ENCODE measurements at regions not wholly inside any gene's neighbourhood (a gene's known extent, or its start where the extent isn't known, plus 50 kb on each side); places are given as distances from the start of the nearest gene placed in this dataset.

GRCh38 chr4:38230121-38230801 is 270.1 kb downstream of the PTTG2 start:
- DNase-seq (ENCODE audit: low read depth in 2 of 2), result no peak

DNA sequence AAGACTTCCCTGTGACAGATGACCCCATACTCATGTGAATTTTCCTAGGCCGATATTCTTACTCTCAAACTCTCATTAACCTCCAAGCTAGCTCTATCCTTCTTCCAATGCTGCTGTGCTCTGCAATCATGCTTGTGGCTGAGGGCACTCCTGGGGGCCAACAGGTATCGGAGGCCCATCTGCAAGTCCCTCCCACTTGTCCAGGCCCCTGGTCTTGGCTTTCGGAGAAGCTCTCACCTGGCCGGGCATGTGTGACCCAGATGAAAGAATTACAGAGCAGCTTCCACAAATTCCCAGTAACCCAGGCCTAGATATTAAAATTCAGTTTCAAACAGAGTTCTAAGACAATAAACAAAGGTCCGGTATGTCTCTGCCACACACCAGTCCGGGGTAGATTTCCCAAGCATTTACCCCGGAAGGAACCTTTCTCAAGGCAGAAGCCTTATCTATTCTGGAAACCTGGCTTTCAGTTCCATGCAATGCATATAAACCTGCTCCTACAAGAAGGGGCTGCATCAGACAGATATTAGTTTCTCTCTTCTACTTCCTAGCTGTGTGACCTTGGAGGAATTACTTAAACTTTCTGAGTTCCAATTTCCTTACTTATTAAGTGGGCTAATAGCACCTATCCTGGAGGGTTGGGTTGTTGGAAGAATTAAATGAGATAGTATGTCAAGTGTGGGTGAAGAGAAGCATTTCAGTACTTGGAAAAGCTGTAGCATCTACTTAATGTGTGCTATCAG is 270.8 kb downstream of the PTTG2 start:
- DNase-seq (ENCODE audit: low read depth in 2 of 2), result no peak

DNA sequence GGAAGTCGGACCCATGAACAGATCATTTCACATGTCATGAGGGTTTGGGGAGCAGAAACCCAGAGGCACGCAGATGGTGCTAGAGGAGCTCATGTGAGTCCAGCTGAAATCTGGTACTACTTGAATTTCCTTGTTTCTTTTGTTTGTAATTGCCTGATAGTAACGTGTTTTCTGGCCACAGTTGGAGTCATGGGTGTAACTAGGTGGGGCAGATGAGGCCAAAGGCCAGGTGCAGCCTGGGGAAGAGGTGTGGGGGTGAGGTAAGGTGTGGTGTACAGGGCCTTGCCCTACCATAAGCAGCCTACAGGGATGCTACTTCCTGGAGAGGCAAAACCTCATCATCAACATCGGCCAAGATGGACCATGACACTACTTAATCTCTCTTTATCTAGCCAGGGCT is 271.4 kb downstream of the PTTG2 start:
- no peak for DNase-seq (ENCODE audit: low read depth in 2 of 2)

GRCh38 chr4:38232741-38233140 is 272.5 kb downstream of the PTTG2 start:
- no peak for DNase-seq (ENCODE audit: low read depth in 2 of 2)

DNA sequence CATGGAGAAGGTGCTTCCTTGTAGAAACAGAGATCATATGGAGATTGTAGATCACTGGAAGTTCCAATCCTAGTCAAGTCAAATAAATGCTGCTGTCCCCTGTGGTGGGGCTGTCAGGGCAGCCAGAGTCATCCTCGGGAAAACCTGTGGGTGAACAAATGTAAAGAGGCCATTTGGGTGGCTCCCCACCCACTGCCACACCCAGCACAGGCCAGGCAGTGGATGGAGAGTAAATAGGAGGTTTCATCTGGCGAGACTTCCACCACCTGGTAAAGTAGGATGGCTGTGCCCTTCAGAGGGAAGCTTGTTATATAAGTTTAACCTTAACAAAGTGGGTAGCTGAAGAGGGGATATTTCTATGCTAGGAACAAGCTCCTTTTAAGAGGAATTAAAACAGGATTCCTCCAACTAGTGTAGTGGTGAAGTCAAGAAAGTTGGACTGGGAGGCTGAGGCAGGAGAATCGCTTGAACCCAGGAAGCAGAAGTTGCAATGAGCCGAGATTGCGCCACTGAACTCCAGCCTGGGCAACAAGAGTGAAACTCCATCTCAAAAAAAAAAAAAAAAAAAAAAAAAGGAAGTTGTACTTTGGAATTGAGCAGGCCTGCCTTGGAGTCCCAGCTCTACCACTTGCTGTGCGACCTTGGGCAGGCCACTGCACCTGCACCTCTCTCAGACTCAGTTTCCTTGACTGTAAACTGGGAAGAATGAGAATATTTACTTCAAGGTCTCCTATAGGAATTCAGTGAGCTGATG is 273.7 kb downstream of the PTTG2 start:
- DNase-seq (ENCODE audit: low read depth in 2 of 2), result no peak

GRCh38 chr4:38235354-38235753 is 275.2 kb downstream of the PTTG2 start:
- DNase-seq (ENCODE audit: low read depth in 2 of 2), result no peak

DNA sequence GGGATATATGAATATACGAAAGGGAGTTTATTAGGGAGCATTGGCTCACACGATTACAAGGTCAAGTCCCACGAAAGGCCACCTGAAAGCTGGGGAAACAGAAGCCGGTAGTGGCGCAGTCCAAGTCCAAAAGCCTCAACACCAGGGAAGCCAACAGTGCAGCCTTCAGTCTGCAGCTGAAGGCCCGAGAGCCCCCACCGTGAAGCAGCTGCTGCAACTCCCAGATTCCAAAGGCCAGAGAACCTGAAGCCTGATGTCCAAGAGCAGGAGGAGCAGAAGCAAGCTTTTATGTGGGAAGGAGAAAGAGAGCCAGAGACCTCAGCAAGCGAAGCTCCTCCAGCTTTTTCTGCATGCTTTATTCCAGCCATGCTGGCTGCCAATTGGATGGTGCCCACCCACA is 275.8 kb downstream of the PTTG2 start:
- DNase-seq (ENCODE audit: low read depth in 2 of 2), result no peak

DNA sequence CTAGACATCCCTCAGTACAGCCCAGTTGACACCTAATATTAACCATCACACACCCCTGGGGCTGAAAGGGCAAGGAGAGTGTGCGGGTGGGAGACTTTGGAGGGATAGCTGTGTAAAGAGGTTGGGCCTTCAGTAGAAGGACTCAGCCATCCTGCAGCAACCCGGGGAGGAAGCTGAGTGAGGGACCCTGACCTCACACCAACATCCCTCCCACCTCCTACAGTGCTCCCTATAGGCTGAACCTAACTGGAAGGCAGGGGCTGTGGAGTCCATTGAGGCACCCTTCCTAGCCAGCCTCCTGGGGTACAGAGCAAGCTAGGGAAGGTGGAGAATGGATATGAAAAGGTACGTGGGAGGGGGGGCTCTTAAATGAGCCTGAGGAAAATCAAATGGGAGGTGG is 276.3 kb downstream of the PTTG2 start:
- DNase-seq (ENCODE audit: low read depth in 2 of 2), result no peak

DNA sequence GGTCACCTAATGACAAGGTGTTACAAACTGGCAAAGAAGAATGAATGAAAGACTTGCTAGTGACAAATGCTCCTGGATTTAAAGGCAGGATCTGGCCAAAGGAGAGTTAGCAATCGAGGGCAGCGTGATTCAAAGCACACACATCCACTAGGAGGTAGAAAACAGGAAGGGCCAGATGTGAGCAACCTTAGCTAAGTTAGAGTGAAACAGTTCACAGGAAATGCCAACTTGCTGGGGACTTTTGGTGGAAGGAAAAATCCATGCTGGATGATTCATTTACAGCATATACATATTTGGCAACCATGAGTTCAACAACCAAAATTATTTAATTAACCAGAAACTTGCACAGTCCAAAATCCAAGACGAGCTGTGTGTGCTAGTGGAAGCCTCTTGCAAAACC is 276.9 kb downstream of the PTTG2 start:
- no peak for DNase-seq (ENCODE audit: low read depth in 2 of 2)

GRCh38 chr4:38241541-38241940 is 281.3 kb downstream of the PTTG2 start:
- DNase-seq (ENCODE audit: low read depth in 2 of 2), result no peak

DNA sequence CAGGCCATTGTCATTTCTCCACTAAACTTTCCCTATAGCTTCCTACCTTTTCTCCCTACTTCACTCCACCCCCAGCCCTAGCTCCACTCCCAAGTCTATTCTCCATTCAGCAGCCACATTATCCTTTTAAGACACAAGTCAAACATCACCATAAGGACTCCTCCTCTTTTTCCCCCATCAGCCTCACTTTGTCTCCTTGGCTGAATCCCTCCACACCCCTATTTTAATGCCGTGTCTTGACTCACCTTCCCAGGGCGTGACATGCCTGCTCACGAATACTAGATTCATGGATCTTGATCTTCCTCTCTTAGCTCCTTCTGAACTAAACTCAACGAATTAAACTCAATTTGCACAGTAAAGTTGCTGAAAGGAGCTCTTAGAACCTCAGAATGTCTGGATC is 281.9 kb downstream of the PTTG2 start:
- no peak for DNase-seq (ENCODE audit: low read depth in 2 of 2)

DNA sequence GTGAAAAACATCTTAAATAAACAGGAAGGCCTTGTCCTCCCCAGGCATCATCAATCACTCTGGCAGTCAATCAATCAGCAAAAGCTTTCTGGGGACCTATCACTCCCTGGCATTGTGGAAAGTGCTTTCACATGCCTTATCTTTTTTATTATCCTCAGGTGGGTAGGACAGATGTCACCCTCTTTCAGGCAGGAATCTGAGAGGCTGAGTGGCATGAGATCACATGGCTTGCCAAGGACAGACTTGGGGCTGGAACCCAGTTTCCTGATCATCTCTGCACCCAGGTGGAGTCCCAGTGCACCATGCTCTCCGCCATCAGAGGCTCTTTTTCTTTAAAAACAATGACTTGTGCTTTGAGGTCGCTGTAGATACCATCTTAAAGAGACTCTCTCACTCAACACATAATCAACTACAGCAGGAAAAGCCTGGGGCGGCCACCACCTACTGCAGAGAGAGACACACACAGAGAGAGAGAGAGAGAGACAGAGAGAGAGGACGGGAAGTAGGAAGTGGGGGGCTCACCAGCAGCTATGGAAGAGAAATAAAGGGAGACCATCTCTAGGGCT is 282.7 kb downstream of the PTTG2 start:
- DNase-seq (ENCODE audit: low read depth in 2 of 2), result no peak

DNA sequence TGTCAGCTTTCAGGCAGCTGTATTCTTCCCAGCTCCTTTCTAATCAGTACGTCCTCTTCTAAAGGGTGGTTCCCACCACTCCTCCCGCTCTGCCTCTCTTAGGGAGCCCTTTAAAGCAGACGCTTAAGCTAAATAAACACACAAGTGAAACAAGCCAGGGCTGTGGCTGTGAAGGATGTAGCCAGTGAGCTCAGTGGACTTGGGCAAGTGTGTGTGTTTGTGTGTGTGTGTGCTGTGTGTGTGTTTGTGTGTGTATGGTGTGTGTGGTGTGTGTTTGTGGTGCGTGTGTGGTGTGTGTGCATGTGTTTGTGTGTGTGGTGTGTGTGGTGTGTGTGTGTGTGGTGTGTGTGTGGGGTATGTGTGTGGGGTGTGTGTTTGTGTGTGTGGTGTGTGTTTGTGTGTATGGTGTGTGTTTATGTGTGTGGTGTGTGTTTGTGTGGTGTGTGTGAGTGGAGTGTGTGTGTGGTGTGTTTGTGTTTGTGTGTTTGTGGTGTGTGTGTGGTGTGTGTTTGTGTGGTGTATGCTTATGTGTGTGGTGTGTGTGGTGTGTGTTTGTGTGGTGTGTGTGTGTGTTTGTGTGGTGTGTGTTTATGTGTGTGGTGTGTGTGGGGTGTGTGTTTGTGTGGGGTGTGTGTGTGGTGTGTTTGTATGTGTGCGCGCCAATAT is 283.3 kb downstream of the PTTG2 start:
- DNase-seq (ENCODE audit: low read depth in 2 of 2), result no peak

- no peak for DNase-seq (ENCODE audit: low read depth in 2 of 2)
Observed at GRCh38 chr4:38254825-38255224, 294.6 kb downstream of the PTTG2 start.

- DNase-seq (ENCODE audit: low read depth in 2 of 2), result no peak
Observed at GRCh38 chr4:38255572-38255971, 295.4 kb downstream of the PTTG2 start.

GRCh38 chr4:38266616-38267015 is 306.4 kb downstream of the PTTG2 start:
- DNase-seq (ENCODE audit: low read depth in 2 of 2), result peak in 1 of 2 donors; percentile 19

- DNase-seq (ENCODE audit: low read depth in 2 of 2), result no peak
Observed at GRCh38 chr4:38268108-38268820, 308.1 kb downstream of the PTTG2 start.

DNA sequence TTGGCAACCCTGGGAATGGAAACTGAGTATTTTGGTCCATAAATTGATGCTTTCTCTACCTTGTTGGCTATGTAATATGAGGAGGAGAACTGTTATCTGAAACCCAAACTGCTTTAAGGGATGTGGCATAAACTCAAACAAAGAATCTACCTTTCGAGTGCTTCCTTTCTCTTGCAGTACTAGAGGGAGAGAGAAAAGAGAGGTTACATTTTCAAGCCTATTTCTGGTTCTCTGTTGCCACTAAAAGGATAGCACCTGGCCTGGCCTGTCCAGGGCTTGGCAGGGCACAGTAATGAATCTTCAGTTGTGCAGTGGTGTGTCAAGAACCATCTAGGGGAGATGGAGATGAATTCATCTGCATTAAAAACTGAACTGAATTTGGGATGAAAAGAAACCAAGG is 308.6 kb downstream of the PTTG2 start:
- no peak for DNase-seq (ENCODE audit: low read depth in 2 of 2)

- no peak for DNase-seq (ENCODE audit: low read depth in 2 of 2)
Observed at GRCh38 chr4:38273407-38273806, 313.2 kb downstream of the PTTG2 start.

DNA sequence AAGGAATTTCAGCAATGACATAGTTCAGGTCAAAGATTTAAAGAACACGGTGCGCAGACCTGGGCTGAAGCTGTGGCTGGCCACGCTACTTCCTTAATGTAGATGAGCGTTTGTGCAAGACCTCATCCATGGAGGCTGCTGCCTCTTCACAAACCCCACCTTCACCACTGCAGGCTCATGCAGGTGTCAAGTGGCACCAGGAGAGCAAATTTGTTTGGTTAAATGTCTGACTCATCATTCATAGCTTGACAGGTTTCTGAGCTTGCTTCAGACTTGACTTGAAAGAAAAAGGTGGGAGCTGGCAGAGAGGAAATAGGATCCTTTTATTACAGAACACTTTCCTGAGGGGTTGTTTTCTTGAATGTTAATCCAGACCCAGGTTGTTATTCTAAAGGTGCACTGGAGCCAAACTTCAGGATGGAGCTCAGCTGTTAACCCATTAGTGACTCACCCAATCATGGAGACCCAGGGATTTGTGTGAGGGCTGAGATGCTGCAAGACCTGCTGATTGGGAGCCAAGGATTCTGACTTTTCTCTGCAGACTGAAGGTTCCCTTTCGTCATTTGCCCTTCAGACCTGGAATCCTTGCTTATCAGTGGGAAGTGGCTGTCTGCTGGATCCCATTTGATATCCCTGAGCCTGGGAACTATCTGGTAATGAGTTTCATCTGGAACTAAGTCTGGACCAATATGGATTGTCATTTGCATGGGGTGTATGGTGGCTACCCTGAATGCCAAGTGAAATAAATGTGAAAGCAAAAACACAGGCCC is 315.3 kb downstream of the PTTG2 start:
- DNase-seq (ENCODE audit: low read depth in 2 of 2), result no peak

DNA sequence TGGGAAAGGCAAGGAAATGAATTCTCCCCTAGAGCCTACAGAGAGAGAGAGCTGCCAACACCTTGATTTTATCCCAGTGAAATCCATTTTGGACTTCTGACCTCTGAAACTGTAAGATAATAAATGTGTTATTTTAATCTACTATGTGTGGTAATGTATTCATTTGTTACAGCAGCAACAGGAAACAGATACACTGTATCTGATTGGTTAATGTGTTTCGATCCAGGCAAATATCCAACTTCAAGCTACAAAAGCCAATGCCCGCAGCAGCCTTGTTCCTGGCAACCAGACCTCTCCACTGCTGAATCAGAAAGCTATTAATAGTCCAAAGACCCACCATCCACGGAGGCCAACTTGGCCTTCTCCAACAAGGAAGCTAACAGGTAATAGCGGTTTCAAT is 318.1 kb downstream of the PTTG2 start:
- no peak for DNase-seq (ENCODE audit: low read depth in 2 of 2)

All from stimulated activated CD4-positive, alpha-beta T cell treated with anti-CD3 and anti-CD28 coated beads, Interleukin-4, amount 100 ng/mL, for 48 hours (primary cell).